ENCODE measurements at regions not wholly inside any gene's neighbourhood (a gene's known extent, or its start where the extent isn't known, plus 50 kb on each side); places are given as distances from the start of the nearest gene placed in this dataset.

GRCh38 chr3:94179059-94179458, 116.2 kb downstream of the NSUN3 start:
- no peak for DNase-seq (ENCODE audit: low read depth)

- DNase-seq (ENCODE audit: low read depth), result no peak
These were observed 120.7 kb downstream of the NSUN3 start for GRCh38 chr3:94183551-94183950.

DNA sequence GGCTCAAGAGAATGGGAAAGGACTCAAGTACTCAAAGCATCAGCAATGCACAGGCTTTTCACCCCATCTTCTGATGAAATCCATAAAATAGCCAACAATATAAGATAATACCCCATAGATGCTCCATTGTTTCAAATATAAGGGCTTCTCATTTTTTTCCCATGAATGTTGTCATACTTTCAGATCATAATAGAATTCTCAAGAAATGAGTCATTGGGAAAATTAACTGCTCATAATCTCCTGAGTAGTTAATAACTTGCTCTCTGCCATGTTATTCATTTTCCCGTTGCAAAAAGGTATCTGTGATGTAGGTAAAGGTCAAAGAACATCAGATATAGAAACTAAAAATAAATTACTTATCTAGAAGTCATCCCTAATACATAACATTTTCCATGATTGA, 121.9 kb downstream of the NSUN3 start:
- no peak for DNase-seq (ENCODE audit: low read depth)

GRCh38 chr3:94185753-94186152, 122.9 kb downstream of the NSUN3 start:
- peak; percentile 19 for DNase-seq (ENCODE audit: low read depth)

DNA sequence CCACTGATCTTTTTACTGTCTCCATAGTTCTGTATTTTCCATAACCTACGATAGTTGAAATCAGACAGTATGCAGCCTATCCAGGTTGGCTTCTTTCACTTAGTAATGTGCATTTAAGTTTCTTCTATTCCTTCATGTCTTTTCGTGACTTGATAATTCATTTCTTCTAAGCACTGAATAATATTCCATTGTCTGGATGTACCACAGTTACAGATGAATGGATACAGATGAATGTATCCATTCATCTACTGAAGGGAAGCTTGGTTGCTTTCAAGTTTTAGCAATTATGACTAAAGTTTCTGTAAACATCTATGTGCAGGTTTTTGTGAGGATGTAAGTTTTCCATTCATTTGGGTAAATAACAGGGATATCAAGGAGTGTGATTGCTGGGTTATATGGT, 124.8 kb downstream of the NSUN3 start:
- DNase-seq (ENCODE audit: low read depth), result no peak

GRCh38 chr3:94195381-94195780, 132.5 kb downstream of the NSUN3 start:
- DNase-seq (ENCODE audit: low read depth), result no peak

DNA sequence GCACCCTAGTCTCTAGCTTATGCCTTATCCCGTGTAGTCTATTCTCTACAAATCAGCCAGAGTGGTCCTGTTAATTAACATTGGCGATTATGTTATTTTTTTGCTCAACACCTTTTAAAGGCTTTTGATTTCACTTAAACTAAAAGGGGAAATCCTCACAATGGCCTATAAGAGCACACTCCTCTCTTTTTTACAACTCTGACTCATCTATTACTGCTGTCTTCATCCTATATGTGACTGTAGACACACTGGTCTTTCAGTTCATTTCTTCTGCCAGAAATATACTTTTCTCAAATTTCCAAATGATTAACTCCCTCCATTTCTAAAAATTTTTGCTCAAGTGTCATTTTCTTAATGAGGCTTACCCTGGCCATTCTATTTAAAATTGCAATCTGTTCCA, 143.4 kb downstream of the NSUN3 start:
- no peak for DNase-seq (ENCODE audit: low read depth)

DNA sequence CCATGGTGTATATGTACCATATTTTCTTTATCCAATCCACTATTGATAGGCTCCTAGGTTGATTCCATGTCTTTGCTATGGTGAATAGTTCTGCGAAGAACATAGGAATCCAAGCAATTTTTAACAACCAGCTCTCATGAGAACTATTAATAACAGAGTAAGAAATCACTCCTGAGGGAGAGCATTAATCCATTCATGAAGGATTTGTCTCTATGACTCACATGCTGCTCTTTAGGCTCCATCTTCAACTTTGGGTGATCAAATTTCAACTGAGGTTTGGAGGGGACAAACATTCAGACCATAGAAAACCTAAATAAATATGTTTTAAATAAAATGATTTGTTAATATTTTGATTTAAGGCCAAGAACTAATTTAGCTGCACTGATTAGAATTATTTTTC, 147.4 kb downstream of the NSUN3 start:
- DNase-seq (ENCODE audit: low read depth), result no peak

DNA sequence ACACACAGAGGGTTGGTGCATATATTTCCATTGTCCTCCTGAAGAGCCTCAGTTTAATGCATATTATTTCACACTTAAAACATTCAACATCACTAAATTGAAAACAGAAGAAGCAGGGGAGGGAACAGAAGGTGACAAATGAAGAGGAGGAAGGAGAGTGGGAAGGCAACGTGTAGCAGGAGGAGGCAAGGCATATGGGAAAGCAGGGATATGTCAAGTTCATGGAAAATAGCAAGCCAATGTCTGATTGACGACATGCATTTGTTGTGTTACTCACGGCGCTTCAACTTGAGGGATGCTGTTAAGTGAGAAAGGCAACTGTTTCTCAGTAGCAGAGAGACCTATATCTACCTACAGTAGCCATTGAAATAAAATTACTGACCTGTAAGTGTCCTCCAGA, 154.5 kb downstream of the NSUN3 start:
- no peak for DNase-seq (ENCODE audit: low read depth)

DNA sequence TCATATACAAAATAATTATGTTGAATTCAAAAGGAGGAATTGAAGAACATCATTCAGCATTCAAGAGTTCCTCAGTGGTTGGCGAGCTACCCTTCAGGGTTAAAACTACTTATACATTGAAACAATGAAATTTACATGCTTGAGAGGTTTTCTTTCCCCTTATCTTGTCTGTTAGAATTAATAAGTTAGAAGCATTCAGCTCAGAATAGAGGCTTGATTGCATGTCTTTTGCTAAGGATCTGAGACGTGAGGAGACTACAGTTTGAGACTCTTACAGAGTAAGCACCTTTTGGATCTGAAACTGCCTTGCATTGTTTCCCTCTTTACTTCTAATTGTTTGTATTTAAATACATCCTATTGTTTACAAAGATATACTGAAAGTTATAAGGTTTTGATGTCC, 157.6 kb downstream of the NSUN3 start:
- DNase-seq (ENCODE audit: low read depth), result no peak

DNA sequence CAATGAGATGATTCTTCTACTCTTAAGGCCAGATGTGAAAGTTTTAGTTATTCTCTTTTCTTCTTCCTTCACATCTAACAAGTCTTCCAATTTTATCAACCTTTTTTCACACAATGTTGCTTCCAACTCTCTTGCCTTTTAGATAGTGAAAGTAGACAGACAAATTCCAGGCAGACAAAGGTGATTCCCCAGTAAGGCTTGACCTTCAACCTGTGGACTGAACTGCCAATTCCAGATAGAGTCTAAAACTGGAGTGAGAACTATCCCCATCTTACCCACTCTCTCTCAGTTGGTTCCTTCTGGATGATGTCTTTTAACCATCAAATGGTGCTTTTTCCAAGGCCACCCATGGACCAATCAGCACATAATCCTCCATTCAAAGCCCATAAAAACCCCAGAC, 159.0 kb downstream of the NSUN3 start:
- no peak for DNase-seq (ENCODE audit: low read depth)

- no peak for DNase-seq (ENCODE audit: low read depth)
These were observed 162.4 kb downstream of the NSUN3 start for GRCh38 chr3:94225148-94225865.

- peak; percentile 36 for DNase-seq (ENCODE audit: low read depth)
These were observed 163.2 kb downstream of the NSUN3 start for GRCh38 chr3:94226078-94226477.

DNA sequence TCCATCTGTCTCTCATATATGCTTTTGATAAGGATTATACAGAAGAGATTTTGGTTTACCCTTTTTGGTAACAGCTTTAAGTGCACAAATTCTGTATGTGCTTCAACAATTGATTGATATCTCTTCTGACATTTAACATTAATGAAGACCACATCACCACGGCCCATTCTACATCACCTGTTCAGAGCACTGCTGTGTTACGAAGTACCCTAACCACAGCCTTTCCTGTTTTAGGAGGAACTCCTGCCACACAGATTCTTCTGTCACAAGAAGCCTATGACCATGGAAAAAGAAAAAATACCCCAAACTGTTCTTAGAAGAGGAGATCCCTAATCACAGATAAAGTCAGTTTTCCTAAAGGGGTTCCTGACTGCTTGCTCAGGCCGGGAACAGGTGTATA, 170.1 kb downstream of the NSUN3 start:
- DNase-seq (ENCODE audit: low read depth), result no peak

GRCh38 chr3:94234177-94234788, 171.4 kb downstream of the NSUN3 start:
- peak; percentile 40 for DNase-seq (ENCODE audit: low read depth)

DNA sequence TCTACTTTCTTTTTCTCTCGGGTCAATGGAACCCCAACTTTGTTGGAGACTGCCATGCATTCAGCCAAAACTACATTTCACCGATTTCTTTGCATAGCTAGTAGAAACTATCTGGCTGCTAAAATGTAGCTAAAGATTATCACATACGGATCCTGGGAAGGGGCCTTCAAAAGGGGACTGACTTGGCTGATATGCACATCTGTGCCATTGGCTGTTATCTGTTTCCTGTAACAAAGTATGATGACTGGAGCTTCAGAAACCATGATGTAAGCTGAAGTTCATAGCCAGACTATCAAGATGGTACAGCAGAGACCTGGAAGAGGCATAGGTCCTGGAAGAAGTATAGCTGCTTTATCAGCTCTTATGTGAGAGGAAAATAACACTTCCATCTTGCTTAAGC, 179.1 kb downstream of the NSUN3 start:
- DNase-seq (ENCODE audit: low read depth), result no peak

GRCh38 chr3:94246171-94246570, 183.3 kb downstream of the NSUN3 start:
- peak; percentile 77 for DNase-seq (ENCODE audit: low read depth)

DNA sequence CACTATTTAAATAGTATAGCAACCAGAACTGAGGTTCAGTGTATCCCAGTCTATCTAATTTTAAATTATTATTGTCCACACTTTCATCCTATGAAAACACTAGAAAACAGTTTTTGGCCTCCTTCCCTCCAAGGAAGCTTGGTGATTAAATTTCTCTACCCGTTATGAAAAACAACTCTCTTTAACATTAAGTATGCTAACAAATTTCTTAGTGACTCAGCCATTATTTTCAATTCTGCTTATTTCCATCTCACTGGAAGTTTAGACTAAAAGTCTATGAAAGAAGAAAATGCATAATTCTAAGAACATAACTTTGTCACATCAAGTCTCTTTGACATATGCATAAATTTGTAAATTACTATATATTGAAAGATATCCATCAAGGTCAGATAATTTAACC, 185.2 kb downstream of the NSUN3 start:
- DNase-seq (ENCODE audit: low read depth), result no peak

GRCh38 chr3:94249491-94250079, 186.7 kb downstream of the NSUN3 start:
- DNase-seq (ENCODE audit: low read depth), result peak; percentile 54

DNA sequence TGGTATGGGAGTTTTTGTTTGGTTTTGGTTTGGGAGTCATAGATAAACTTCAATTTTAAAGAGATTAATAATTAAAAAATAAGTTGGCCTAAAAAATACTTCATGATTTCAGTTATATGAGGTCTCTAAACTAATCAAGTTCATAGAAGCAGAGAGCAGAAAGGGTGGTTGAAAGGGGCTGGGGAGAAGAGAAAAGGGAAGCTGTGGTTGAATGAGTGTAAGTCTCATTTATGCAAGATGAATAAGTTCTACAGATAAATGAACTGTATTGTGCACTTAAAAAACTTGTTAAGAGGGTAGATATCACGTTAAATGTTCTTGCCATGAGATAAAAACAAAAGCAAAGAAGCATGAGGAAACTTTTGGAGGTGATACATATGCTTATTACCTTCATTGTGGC, 188.7 kb downstream of the NSUN3 start:
- no peak for DNase-seq (ENCODE audit: low read depth)

DNA sequence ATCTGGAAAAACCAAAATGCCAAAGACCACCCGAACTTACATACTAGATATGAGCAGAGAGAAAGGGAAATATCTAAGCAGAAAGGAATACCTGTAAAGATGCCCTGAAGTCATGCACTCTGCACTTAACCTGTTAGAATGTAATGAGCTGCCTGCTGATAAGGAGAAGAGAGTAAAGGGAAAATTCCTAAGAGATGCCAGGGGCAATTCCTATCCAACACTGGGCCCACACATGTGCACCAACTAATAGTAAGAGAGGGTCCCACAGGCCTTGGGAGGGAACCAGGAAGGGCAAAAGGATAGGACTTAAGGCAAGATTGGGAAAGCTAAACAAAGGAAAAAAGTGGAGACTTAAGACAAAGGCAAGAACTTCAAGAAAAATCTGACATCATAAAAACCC, 189.5 kb downstream of the NSUN3 start:
- DNase-seq (ENCODE audit: low read depth), result no peak

GRCh38 chr3:94256888-94257813, 194.3 kb downstream of the NSUN3 start:
- DNase-seq (ENCODE audit: low read depth), result no peak

- no peak for DNase-seq (ENCODE audit: low read depth)
These were observed 196.0 kb downstream of the NSUN3 start for GRCh38 chr3:94258851-94259250.
